Osteocyte (in vitro differentiated cells): ENCODE measurements at regions not wholly inside any gene's neighbourhood (a gene's known extent, or its start where the extent isn't known, plus 50 kb on each side); places are given as distances from the start of the nearest gene placed in this dataset.

Experiments used
- DNase-seq: peaks from one replicate; pipeline ENCODE4 v3.0.0; 2021; ENCODE audit warnings: mixed read lengths; ENCODE audit not compliant: unreplicated experiment; ENCODE audit errors: extremely low spot score
- H3K27ac Mint-ChIP-seq: one replicate; pipeline ENCODE4 v1.8.0; 2021; ENCODE audit warnings: mild to moderate bottlenecking, mixed read lengths; ENCODE audit not compliant: unreplicated experiment
- H3K27me3 Mint-ChIP-seq: one replicate; pipeline ENCODE4 v1.8.0; 2021; ENCODE audit warnings: mixed read lengths; ENCODE audit not compliant: unreplicated experiment
- H3K36me3 Mint-ChIP-seq: one replicate; pipeline ENCODE4 v1.8.0; 2021; ENCODE audit warnings: mixed read lengths; ENCODE audit not compliant: unreplicated experiment
- H3K4me1 Mint-ChIP-seq: one replicate; pipeline ENCODE4 v1.8.0; 2021; ENCODE audit warnings: mixed read lengths; ENCODE audit not compliant: unreplicated experiment
- H3K4me3 Mint-ChIP-seq: one replicate; pipeline ENCODE4 v1.8.0; 2021; ENCODE audit warnings: mild to moderate bottlenecking, moderate library complexity, mixed read lengths; ENCODE audit not compliant: unreplicated experiment
- H3K9me3 Mint-ChIP-seq: one replicate; pipeline ENCODE4 v1.8.0; 2021; ENCODE audit warnings: mixed read lengths; ENCODE audit not compliant: unreplicated experiment
- TF ChIP-seq, protein P1 (sequence below): fragments of 200-600 bp; sonication (generic); IDR thresholded peaks from 2 replicates; pipeline ENCODE4 v1.5.0; 2021; ENCODE audit warnings: antibody characterized with exemption, mild to moderate bottlenecking, moderate library complexity

DNA sequence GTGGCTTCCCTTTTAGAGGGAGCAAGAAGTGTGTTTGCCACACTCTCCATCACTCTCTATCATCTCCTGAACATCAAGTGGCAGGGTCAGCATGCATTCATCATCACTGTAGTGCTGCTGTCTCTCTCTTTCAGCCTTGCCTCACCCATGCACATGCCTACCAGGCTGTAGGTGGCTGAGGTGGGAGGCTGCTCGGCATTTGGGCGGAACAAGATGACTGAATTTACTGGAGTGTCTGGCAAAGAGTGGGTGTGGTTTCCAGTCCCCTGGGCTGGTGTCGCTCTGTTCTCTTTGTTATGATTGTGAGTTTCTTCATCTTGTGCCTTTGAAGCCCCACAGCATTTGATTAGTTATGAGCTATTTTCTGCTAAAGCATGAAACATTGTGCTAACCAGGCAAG, 541.9 kb upstream of the EEF2KMT start:
- Mint-ChIP-seq H3K4me1 (no peaks in the 10 kb centered on the region), H3K36me3 (no peaks in the 10 kb centered on the region), H3K27me3 (no peaks in the 10 kb centered on the region), H3K4me3 (no peak overlapping the region), H3K9me3 (peaks cover 43% of the 10 kb centered on the region), H3K27ac (no peak overlapping the region)
- DNase-seq: no peak
- TF ChIP-seq, protein P1, sequence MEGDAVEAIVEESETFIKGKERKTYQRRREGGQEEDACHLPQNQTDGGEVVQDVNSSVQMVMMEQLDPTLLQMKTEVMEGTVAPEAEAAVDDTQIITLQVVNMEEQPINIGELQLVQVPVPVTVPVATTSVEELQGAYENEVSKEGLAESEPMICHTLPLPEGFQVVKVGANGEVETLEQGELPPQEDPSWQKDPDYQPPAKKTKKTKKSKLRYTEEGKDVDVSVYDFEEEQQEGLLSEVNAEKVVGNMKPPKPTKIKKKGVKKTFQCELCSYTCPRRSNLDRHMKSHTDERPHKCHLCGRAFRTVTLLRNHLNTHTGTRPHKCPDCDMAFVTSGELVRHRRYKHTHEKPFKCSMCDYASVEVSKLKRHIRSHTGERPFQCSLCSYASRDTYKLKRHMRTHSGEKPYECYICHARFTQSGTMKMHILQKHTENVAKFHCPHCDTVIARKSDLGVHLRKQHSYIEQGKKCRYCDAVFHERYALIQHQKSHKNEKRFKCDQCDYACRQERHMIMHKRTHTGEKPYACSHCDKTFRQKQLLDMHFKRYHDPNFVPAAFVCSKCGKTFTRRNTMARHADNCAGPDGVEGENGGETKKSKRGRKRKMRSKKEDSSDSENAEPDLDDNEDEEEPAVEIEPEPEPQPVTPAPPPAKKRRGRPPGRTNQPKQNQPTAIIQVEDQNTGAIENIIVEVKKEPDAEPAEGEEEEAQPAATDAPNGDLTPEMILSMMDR: no peak

DNA sequence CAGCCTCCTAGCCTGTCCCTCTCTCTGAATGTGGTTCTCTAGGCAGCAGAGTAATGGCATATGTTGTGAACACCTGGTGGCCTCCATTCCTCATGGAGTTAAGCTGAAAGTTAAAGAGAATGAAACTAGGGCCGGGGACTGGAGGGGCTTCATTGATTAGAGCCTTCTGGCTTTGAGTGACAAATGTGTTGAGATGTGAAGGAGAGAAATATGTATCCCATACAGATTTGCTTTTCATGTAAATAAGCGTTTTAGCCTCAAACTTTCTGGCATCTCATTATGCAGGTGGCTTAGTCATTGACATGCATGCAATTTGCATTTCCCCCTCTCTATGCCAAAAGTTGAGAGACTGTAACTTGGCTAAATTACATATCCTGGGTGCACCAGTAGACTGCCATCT, 537.7 kb upstream of the EEF2KMT start:
- Mint-ChIP-seq H3K9me3 (peaks cover 43% of the 10 kb centered on the region), H3K27me3 (no peaks in the 10 kb centered on the region), H3K4me3 (no peak overlapping the region), H3K4me1 (no peaks in the 10 kb centered on the region), H3K36me3 (no peaks in the 10 kb centered on the region), H3K27ac (no peak overlapping the region)
- TF ChIP-seq, protein P1: no peak
- no peak for DNase-seq

DNA sequence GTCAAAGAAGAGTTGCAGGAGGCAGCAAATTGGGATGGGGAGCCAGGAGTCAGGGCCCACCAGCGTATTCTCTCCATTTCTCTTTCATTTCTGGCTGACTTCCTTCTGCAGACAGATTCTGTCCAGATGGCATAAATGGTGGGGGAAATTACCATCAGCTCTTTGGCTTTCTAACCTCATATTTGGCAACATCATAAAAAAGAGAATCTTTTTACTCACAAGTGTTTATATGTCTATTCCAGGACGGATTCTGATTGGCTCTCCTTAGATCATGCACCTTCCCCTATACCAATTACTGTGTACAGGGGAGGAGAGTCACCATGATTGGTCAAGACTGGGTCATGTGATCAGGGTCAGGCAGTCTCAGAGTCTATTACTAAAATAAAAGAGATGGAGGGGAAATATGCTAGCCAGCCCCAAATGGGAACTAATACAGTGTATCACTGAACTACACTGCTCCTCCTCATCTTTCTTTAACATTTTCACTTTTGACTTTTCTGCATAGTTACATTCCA, 537.1 kb upstream of the EEF2KMT start:
- Mint-ChIP-seq H3K36me3 (no peaks in the 10 kb centered on the region), H3K27ac (no peak overlapping the region), H3K9me3 (peaks cover 47% of the 10 kb centered on the region), H3K4me1 (no peaks in the 10 kb centered on the region), H3K4me3 (no peak overlapping the region), H3K27me3 (no peaks in the 10 kb centered on the region)
- TF ChIP-seq, protein P1: no peak
- no peak for DNase-seq

DNA sequence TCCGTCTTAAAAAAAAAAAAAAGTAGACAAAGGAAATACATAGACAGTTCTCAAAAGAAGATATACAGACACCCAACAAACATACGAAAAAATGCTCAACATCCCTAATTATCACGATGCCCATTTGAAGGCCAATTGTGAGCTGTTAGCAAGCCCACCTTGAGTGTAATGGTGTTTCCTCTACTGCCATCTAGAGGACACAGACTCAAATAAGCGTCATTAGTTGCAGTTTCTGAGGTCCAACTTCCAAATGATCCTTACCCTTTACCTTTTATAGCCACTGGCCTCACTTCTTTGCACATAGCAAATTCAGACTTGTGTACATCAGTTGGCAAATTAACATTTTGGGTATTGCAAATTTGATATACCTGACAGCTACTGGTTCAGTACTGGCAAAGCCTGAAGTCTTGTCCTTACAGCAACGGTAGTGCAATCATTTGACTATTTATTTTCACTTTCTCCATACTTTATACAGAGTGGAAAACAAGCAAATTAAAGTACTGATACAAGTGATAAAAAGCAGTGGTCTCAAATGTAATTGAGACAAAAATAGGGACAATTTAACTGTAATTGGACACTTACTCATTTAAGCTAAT, 536.3 kb upstream of the EEF2KMT start:
- no peaks in the 10 kb centered on the region for H3K4me1 Mint-ChIP-seq
- TF ChIP-seq, protein P1: peak; percentile 34
- H3K4me3 Mint-ChIP-seq: no peak overlapping the region
- no peak for DNase-seq
- no peak overlapping the region for H3K27ac Mint-ChIP-seq
- peaks cover 46% of the 10 kb centered on the region for H3K9me3 Mint-ChIP-seq
- no peaks in the 10 kb centered on the region for H3K27me3 Mint-ChIP-seq
- no peaks in the 10 kb centered on the region for H3K36me3 Mint-ChIP-seq

DNA sequence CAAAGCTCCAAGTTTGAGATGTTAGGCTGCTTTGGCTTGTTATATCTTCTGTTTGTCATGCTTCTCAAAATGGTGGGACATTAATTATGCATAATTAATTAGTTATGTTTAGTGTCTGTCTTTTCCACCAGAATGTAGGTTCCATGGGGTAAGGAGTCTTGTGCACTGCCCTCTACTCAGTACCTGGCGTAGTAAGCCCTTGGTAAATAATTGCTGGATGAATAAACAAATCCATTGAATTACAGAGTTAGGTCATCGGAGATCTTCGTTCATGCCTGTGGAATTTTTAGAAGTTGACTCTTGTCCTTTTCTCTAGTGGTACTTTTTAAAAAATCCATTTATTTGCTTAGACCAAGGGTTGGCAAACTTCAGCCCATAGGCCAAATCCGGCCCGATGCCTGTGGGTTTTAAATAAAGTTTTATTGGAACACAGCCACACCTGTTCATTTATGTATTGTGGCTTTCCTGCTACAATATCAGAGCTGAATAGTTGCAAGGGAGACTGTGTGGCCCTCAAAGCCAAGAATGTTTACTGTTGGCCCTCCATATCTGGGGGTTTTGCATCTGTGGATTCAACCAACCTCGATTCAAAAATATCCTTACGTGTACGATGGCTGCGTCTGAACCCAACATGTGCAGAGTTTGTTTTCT, 524.8 kb upstream of the EEF2KMT start:
- Mint-ChIP-seq H3K27ac (no peak overlapping the region), H3K4me1 (no peaks in the 10 kb centered on the region), H3K36me3 (no peaks in the 10 kb centered on the region), H3K9me3 (peaks cover 17% of the 10 kb centered on the region), H3K4me3 (no peak overlapping the region), H3K27me3 (no peaks in the 10 kb centered on the region)
- TF ChIP-seq, protein P1: no peak
- no peak for DNase-seq
